ENCODE measurements at regions not wholly inside any gene's neighbourhood (a gene's known extent, or its start where the extent isn't known, plus 50 kb on each side); places are given as distances from the start of the nearest gene placed in this dataset.
A peak's percentile ranks its signal among the peaks of the same experiment; 100 is the strongest.

GRCh38 chr2:106629981-106630380, 142.8 kb downstream of the CD8B2 start:
- no peak for DNase-seq (ENCODE audit: low read depth, low spot score)

- DNase-seq (ENCODE audit: low read depth, low spot score), result no peak
Observed at GRCh38 chr2:106631281-106631680, 144.1 kb downstream of the CD8B2 start.

- DNase-seq (ENCODE audit: low read depth, low spot score), result peak; percentile 20
Observed at GRCh38 chr2:106638043-106638442, 150.9 kb downstream of the CD8B2 start.

- DNase-seq (ENCODE audit: low read depth, low spot score), result no peak
Observed at GRCh38 chr2:106638580-106638979, 151.4 kb downstream of the CD8B2 start.

- no peak for DNase-seq (ENCODE audit: low read depth, low spot score)
Observed at GRCh38 chr2:106642679-106643078, 155.5 kb downstream of the CD8B2 start.

- DNase-seq (ENCODE audit: low read depth, low spot score), result no peak
Observed at GRCh38 chr2:106644623-106645022, 157.5 kb downstream of the CD8B2 start.

GRCh38 chr2:106646605-106647004, 159.4 kb downstream of the CD8B2 start:
- DNase-seq (ENCODE audit: low read depth, low spot score), result no peak

- DNase-seq (ENCODE audit: low read depth, low spot score), result no peak
Observed at GRCh38 chr2:106649306-106649705, 162.1 kb downstream of the CD8B2 start.

- DNase-seq (ENCODE audit: low read depth, low spot score), result no peak
Observed at GRCh38 chr2:106653465-106653864, 166.3 kb downstream of the CD8B2 start.

- no peak for DNase-seq (ENCODE audit: low read depth, low spot score)
Observed at GRCh38 chr2:106658616-106659015, 171.5 kb downstream of the CD8B2 start.

GRCh38 chr2:106664669-106665068, 177.5 kb downstream of the CD8B2 start:
- no peak for DNase-seq (ENCODE audit: low read depth, low spot score)

- DNase-seq (ENCODE audit: low read depth, low spot score), result no peak
Observed at GRCh38 chr2:106667478-106668070, 180.4 kb downstream of the CD8B2 start.

- DNase-seq (ENCODE audit: low read depth, low spot score), result no peak
Observed at GRCh38 chr2:106685180-106685897, 198.2 kb downstream of the CD8B2 start.

- DNase-seq (ENCODE audit: low read depth, low spot score), result no peak
Observed at GRCh38 chr2:106686814-106687213, 199.2 kb downstream of the ST6GAL2 start.

GRCh38 chr2:106694964-106695470, 190.9 kb downstream of the ST6GAL2 start:
- DNase-seq (ENCODE audit: low read depth, low spot score), result no peak

- DNase-seq (ENCODE audit: low read depth, low spot score), result no peak
Observed at GRCh38 chr2:106695919-106696318, 190.0 kb downstream of the ST6GAL2 start.

- no peak for DNase-seq (ENCODE audit: low read depth, low spot score)
Observed at GRCh38 chr2:106700616-106701015, 185.4 kb downstream of the ST6GAL2 start.

- DNase-seq (ENCODE audit: low read depth, low spot score), result no peak
Observed at GRCh38 chr2:106701203-106702022, 184.6 kb downstream of the ST6GAL2 start.

GRCh38 chr2:106703161-106703560, 182.8 kb downstream of the ST6GAL2 start:
- DNase-seq (ENCODE audit: low read depth, low spot score), result no peak

GRCh38 chr2:106704798-106705197, 181.2 kb downstream of the ST6GAL2 start:
- DNase-seq (ENCODE audit: low read depth, low spot score), result no peak

- DNase-seq (ENCODE audit: low read depth, low spot score), result no peak
Observed at GRCh38 chr2:106705877-106706276, 180.1 kb downstream of the ST6GAL2 start.

GRCh38 chr2:106706283-106706682, 179.7 kb downstream of the ST6GAL2 start:
- DNase-seq (ENCODE audit: low read depth, low spot score), result no peak
